HEK293 (cell line): ENCODE measurements at regions not wholly inside any gene's neighbourhood (a gene's known extent, or its start where the extent isn't known, plus 50 kb on each side); places are given as distances from the start of the nearest gene placed in this dataset.

ENCODE experiments used
- CTCF ChIA-PET: fragments of 350-600 bp; formaldehyde crosslinking; extraction: SDS; loops from one replicate; lab custom pipeline; 2021; ENCODE audit warnings: antibody characterized with exemption; lab: Yijun Ruan, JAX
- POLR2A ChIA-PET: fragments of 300-600 bp; formaldehyde crosslinking; extraction: SDS; loops from one replicate; lab custom pipeline; 2020; ENCODE audit warnings: antibody characterized with exemption, inconsistent platforms; lab: Yijun Ruan, JAX
- H3K27ac ChIP-seq: fragments of 200-500 bp; sonication (Bioruptor generic); 2 replicates; pipeline ENCODE4 v1.5.1; 2014; ENCODE audit warnings: low read depth, low read length, control low read depth, inconsistent platforms; ENCODE audit errors: extremely low read depth
- H3K36me3 ChIP-seq, 2 experiments: fragments of 200-500 bp in 1 of 2; sonication (Bioruptor generic) in 1 of 2; 1 replicate in 1 of 2; 2 replicates in 1 of 2; pipeline ENCODE4 v1.5.1; 2014 to 2017; ENCODE audit warnings: inconsistent platforms in 2 of 2, low read length in 2 of 2; ENCODE audit not compliant: control insufficient read depth in 2 of 2, insufficient read depth in 1 of 2
- H3K4me1 ChIP-seq: fragments of 200-500 bp; sonication (Bioruptor generic); 2 replicates; pipeline ENCODE4 v1.5.1; 2014; ENCODE audit warnings: mild to moderate bottlenecking, low read length, inconsistent platforms; ENCODE audit not compliant: control insufficient read depth, insufficient read depth
- H3K4me3 ChIP-seq: 2 replicates; pipeline ENCODE4 v1.5.1; 2011; ENCODE audit warnings: low read depth, mild to moderate bottlenecking, control low read depth, low read length, moderate library complexity
- H3K9me3 ChIP-seq: fragments of 200-500 bp; sonication (Bioruptor generic); 2 replicates; pipeline ENCODE4 v1.5.1; 2014; ENCODE audit warnings: low read depth, low read length, inconsistent platforms; ENCODE audit not compliant: control insufficient read depth, insufficient read depth
- GLI4 ChIP-seq: fragments of 450-650 bp; formaldehyde crosslinking; IDR thresholded peaks from 2 replicates; pipeline ENCODE4 v1.5.1; 2016; ENCODE audit warnings: missing biosample characterization, missing genetic modification characterization
- KLF10 ChIP-seq: fragments of 450-650 bp; IDR thresholded peaks from 2 replicates; pipeline ENCODE4 v1.5.1; 2018; ENCODE audit warnings: missing biosample characterization, mild to moderate bottlenecking, missing genetic modification characterization
- KLF16 ChIP-seq: fragments of 450-650 bp; formaldehyde crosslinking; IDR thresholded peaks from 2 replicates; pipeline ENCODE4 v1.5.1; 2017; ENCODE audit warnings: missing biosample characterization, missing genetic modification characterization
- ZBTB10 ChIP-seq: fragments of 450-650 bp; formaldehyde crosslinking; IDR thresholded peaks from 2 replicates; pipeline ENCODE4 v1.5.1; 2016; ENCODE audit warnings: missing biosample characterization, missing genetic modification characterization
- ZBTB20 ChIP-seq: fragments of 450-650 bp; formaldehyde crosslinking; IDR thresholded peaks from 2 replicates; pipeline ENCODE4 v1.5.1; 2016; ENCODE audit warnings: missing biosample characterization, missing genetic modification characterization
- ZNF132 ChIP-seq: fragments of 450-650 bp; formaldehyde crosslinking; IDR thresholded peaks from 2 replicates; pipeline ENCODE4 v1.5.1; 2017; ENCODE audit warnings: missing biosample characterization, missing genetic modification characterization, borderline replicate concordance
- ZNF214 ChIP-seq: fragments of 450-650 bp; formaldehyde crosslinking; IDR thresholded peaks from 2 replicates; pipeline ENCODE4 v1.5.1; 2017; ENCODE audit warnings: missing biosample characterization, mild to moderate bottlenecking, missing genetic modification characterization, borderline replicate concordance
- ZNF324 ChIP-seq: fragments of 450-650 bp; formaldehyde crosslinking; IDR thresholded peaks from 2 replicates; pipeline ENCODE4 v1.5.1; 2016; ENCODE audit warnings: missing biosample characterization, missing genetic modification characterization
- ZNF37A ChIP-seq: fragments of 450-650 bp; IDR thresholded peaks from 2 replicates; pipeline ENCODE4 v1.5.1; 2018; ENCODE audit warnings: missing biosample characterization, missing genetic modification characterization
- ZNF704 ChIP-seq: fragments of 450-650 bp; formaldehyde crosslinking; IDR thresholded peaks from 2 replicates; pipeline ENCODE4 v1.5.1; 2016; ENCODE audit warnings: missing biosample characterization, missing genetic modification characterization
- ZNF792 ChIP-seq: fragments of 450-650 bp; formaldehyde crosslinking; IDR thresholded peaks from 2 replicates; pipeline ENCODE4 v1.5.1; 2016; ENCODE audit warnings: missing biosample characterization, missing genetic modification characterization
- TF ChIP-seq, protein P1 (sequence below): fragments of 450-650 bp; formaldehyde crosslinking; IDR thresholded peaks from 2 replicates; pipeline ENCODE4 v1.5.1; 2016; ENCODE audit warnings: missing biosample characterization, missing genetic modification characterization, borderline replicate concordance
- TF ChIP-seq, protein P2 (sequence below): fragments of 450-650 bp; formaldehyde crosslinking; IDR thresholded peaks from 2 replicates; pipeline ENCODE4 v1.5.1; 2016; ENCODE audit warnings: missing biosample characterization, missing genetic modification characterization
- TF ChIP-seq, protein P3 (sequence below): fragments of 450-650 bp; formaldehyde crosslinking; IDR thresholded peaks from 2 replicates; pipeline ENCODE4 v1.5.1; 2016; ENCODE audit warnings: missing biosample characterization, missing genetic modification characterization
- TF ChIP-seq, protein P4 (sequence below): fragments of 450-650 bp; IDR thresholded peaks from 2 replicates; pipeline ENCODE4 v1.5.1; 2018; ENCODE audit warnings: missing biosample characterization, mild to moderate bottlenecking, missing genetic modification characterization

GRCh38 chr2:200159829-200160781, 146.4 kb upstream of the SPATS2L start:
- Histone ChIP-seq H3K4me3 (no peak overlapping the region), H3K9me3 (no peaks in the 10 kb centered on the region), H3K27ac (no peak overlapping the region), H3K36me3 (no peaks in the 10 kb centered on the region), H3K4me1 (no peaks in the 10 kb centered on the region)
- ChIA-PET POLR2A (no interaction called here), CTCF (interaction anchor here (0.7 kb wide), 1 partner anchor 55 kb away, joined by 3 read pairs; no protein-coding TSS in a partner anchor)
- TF ChIP-seq KLF16 (tag by site-specific recombination) (no peak), KLF10 (no peak), GLI4 (tag by site-specific recombination) (no peak), ZBTB20 (tag by site-specific recombination) (no peak), ZNF704 (tag by site-specific recombination) (no peak), ZNF792 (tag by site-specific recombination) (no peak), ZNF132 (no peak), ZNF37A (tag by site-specific recombination) (no peak), ZNF214 (no peak), ZBTB10 (tag by site-specific recombination) (no peak), ZNF324 (tag by site-specific recombination) (no peak)
- TF ChIP-seq, protein P1, sequence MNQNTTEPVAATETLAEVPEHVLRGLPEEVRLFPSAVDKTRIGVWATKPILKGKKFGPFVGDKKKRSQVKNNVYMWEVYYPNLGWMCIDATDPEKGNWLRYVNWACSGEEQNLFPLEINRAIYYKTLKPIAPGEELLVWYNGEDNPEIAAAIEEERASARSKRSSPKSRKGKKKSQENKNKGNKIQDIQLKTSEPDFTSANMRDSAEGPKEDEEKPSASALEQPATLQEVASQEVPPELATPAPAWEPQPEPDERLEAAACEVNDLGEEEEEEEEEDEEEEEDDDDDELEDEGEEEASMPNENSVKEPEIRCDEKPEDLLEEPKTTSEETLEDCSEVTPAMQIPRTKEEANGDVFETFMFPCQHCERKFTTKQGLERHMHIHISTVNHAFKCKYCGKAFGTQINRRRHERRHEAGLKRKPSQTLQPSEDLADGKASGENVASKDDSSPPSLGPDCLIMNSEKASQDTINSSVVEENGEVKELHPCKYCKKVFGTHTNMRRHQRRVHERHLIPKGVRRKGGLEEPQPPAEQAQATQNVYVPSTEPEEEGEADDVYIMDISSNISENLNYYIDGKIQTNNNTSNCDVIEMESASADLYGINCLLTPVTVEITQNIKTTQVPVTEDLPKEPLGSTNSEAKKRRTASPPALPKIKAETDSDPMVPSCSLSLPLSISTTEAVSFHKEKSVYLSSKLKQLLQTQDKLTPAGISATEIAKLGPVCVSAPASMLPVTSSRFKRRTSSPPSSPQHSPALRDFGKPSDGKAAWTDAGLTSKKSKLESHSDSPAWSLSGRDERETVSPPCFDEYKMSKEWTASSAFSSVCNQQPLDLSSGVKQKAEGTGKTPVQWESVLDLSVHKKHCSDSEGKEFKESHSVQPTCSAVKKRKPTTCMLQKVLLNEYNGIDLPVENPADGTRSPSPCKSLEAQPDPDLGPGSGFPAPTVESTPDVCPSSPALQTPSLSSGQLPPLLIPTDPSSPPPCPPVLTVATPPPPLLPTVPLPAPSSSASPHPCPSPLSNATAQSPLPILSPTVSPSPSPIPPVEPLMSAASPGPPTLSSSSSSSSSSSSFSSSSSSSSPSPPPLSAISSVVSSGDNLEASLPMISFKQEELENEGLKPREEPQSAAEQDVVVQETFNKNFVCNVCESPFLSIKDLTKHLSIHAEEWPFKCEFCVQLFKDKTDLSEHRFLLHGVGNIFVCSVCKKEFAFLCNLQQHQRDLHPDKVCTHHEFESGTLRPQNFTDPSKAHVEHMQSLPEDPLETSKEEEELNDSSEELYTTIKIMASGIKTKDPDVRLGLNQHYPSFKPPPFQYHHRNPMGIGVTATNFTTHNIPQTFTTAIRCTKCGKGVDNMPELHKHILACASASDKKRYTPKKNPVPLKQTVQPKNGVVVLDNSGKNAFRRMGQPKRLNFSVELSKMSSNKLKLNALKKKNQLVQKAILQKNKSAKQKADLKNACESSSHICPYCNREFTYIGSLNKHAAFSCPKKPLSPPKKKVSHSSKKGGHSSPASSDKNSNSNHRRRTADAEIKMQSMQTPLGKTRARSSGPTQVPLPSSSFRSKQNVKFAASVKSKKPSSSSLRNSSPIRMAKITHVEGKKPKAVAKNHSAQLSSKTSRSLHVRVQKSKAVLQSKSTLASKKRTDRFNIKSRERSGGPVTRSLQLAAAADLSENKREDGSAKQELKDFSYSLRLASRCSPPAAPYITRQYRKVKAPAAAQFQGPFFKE (tag by site-specific recombination), result no peak
- TF ChIP-seq, protein P2, sequence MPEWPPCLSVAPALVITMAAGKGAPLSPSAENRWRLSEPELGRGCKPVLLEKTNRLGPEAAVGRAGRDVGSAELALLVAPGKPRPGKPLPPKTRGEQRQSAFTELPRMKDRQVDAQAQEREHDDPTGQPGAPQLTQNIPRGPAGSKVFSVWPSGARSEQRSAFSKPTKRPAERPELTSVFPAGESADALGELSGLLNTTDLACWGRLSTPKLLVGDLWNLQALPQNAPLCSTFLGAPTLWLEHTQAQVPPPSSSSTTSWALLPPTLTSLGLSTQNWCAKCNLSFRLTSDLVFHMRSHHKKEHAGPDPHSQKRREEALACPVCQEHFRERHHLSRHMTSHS, result no peak
- TF ChIP-seq, protein P3, sequence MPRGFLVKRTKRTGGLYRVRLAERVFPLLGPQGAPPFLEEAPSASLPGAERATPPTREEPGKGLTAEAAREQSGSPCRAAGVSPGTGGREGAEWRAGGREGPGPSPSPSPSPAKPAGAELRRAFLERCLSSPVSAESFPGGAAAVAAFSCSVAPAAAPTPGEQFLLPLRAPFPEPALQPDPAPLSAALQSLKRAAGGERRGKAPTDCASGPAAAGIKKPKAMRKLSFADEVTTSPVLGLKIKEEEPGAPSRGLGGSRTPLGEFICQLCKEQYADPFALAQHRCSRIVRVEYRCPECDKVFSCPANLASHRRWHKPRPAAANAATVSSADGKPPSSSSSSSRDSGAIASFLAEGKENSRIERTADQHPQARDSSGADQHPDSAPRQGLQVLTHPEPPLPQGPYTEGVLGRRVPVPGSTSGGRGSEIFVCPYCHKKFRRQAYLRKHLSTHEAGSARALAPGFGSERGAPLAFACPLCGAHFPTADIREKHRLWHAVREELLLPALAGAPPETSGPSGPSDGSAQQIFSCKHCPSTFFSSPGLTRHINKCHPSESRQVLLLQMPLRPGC (tag by site-specific recombination), result no peak
- TF ChIP-seq, protein P4, sequence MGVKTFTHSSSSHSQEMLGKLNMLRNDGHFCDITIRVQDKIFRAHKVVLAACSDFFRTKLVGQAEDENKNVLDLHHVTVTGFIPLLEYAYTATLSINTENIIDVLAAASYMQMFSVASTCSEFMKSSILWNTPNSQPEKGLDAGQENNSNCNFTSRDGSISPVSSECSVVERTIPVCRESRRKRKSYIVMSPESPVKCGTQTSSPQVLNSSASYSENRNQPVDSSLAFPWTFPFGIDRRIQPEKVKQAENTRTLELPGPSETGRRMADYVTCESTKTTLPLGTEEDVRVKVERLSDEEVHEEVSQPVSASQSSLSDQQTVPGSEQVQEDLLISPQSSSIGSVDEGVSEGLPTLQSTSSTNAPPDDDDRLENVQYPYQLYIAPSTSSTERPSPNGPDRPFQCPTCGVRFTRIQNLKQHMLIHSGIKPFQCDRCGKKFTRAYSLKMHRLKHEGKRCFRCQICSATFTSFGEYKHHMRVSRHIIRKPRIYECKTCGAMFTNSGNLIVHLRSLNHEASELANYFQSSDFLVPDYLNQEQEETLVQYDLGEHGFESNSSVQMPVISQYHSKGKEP, result no peak
